KMS-11 (cell line): ENCODE measurements at regions not wholly inside any gene's neighbourhood (a gene's known extent, or its start where the extent isn't known, plus 50 kb on each side); places are given as distances from the start of the nearest gene placed in this dataset.

Experiments used
- H2AFZ ChIP-seq: fragments of 200-600 bp; sonication (generic); 2 replicates; pipeline ENCODE4 v1.6.1; 2016; ENCODE audit warnings: antibody characterized with exemption, mixed run types, low read depth
- H3K27ac ChIP-seq: fragments of 200-600 bp; sonication (generic); 2 replicates; pipeline ENCODE4 v1.6.1; 2016; ENCODE audit warnings: mild to moderate bottlenecking, mixed run types
- H3K27me3 ChIP-seq: fragments of 200-600 bp; sonication (generic); 2 replicates; pipeline ENCODE4 v1.6.1; 2017; ENCODE audit warnings: mild to moderate bottlenecking, low read depth, mixed run types, moderate library complexity; ENCODE audit not compliant: insufficient read depth
- H3K36me3 ChIP-seq: fragments of 200-600 bp; sonication (generic); 2 replicates; pipeline ENCODE4 v1.6.1; 2017; ENCODE audit warnings: mild to moderate bottlenecking, mixed run types; ENCODE audit not compliant: insufficient read depth
- H3K4me1 ChIP-seq: fragments of 200-600 bp; sonication (generic); 2 replicates; pipeline ENCODE4 v1.6.1; 2016; ENCODE audit warnings: mild to moderate bottlenecking, low read depth, mixed run types; ENCODE audit not compliant: poor library complexity, severe bottlenecking
- H3K4me2 ChIP-seq: fragments of 200-600 bp; sonication (generic); 2 replicates; pipeline ENCODE4 v1.7.0; 2016; ENCODE audit warnings: mild to moderate bottlenecking, mixed run types
- H3K4me3 ChIP-seq: fragments of 200-600 bp; sonication (generic); IDR thresholded peaks from 2 replicates; pipeline ENCODE4 v1.6.1; 2017; ENCODE audit warnings: low read depth, low read length, mixed read lengths; ENCODE audit not compliant: insufficient read depth
- H3K79me2 ChIP-seq: fragments of 200-600 bp; sonication (generic); 2 replicates; pipeline ENCODE4 v1.6.1; 2016; ENCODE audit warnings: low read depth, mixed run types; ENCODE audit not compliant: insufficient read depth
- H3K9ac ChIP-seq: fragments of 200-600 bp; sonication (generic); 2 replicates; pipeline ENCODE4 v1.6.1; 2016; ENCODE audit warnings: mild to moderate bottlenecking, mixed run types
- H4K20me1 ChIP-seq: fragments of 200-600 bp; sonication (generic); 2 replicates; pipeline ENCODE4 v1.6.1; 2016; ENCODE audit warnings: mild to moderate bottlenecking, mixed run types; ENCODE audit not compliant: insufficient read depth
- CTCF ChIP-seq: fragments of 200-600 bp; sonication (generic); conservative IDR thresholded peaks from 2 replicates; pipeline ENCODE4 v1.6.1; 2017; ENCODE audit warnings: low read depth, mild to moderate bottlenecking, antibody characterized with exemption, low read length, moderate library complexity, mixed read lengths

GRCh38 chr19:29106346-29106885, 106.5 kb downstream of the UQCRFS1 start:
- no peak overlapping the region for H3K9ac ChIP-seq
- no peaks in the 10 kb centered on the region for H3K79me2 ChIP-seq
- H3K36me3 ChIP-seq = no peaks in the 10 kb centered on the region
- H3K27me3 ChIP-seq = no peaks in the 10 kb centered on the region
- H3K27ac ChIP-seq = no peak overlapping the region
- no peak overlapping the region for H3K4me2 ChIP-seq
- no peak for TF ChIP-seq CTCF
- no peak overlapping the region for H2AFZ ChIP-seq
- no peak overlapping the region for H3K4me3 ChIP-seq
- no peaks in the 10 kb centered on the region for H3K4me1 ChIP-seq
- H4K20me1 ChIP-seq = no peaks in the 10 kb centered on the region

- Histone ChIP-seq H3K36me3 (no peaks in the 10 kb centered on the region), H3K79me2 (no peaks in the 10 kb centered on the region), H3K4me3 (no peak overlapping the region), H2AFZ (no peak overlapping the region), H3K9ac (no peak overlapping the region), H3K4me1 (no peaks in the 10 kb centered on the region), H3K27ac (no peak overlapping the region), H3K27me3 (no peaks in the 10 kb centered on the region), H4K20me1 (no peaks in the 10 kb centered on the region), H3K4me2 (no peak overlapping the region)
- TF ChIP-seq CTCF = no peak
These were observed 107.2 kb downstream of the UQCRFS1 start for GRCh38 chr19:29105629-29106292.

GRCh38 chr19:29104605-29105241, 108.2 kb downstream of the UQCRFS1 start:
- Histone ChIP-seq H3K36me3 (no peaks in the 10 kb centered on the region), H3K4me3 (no peak overlapping the region), H2AFZ (no peak overlapping the region), H3K4me1 (no peaks in the 10 kb centered on the region), H4K20me1 (no peaks in the 10 kb centered on the region), H3K27me3 (no peaks in the 10 kb centered on the region), H3K4me2 (no peak overlapping the region), H3K79me2 (no peaks in the 10 kb centered on the region), H3K9ac (no peak overlapping the region), H3K27ac (no peak overlapping the region)
- no peak for TF ChIP-seq CTCF

- no peak overlapping the region for H2AFZ ChIP-seq
- no peak overlapping the region for H3K9ac ChIP-seq
- no peak overlapping the region for H3K27ac ChIP-seq
- no peaks in the 10 kb centered on the region for H3K27me3 ChIP-seq
- H3K4me1 ChIP-seq = no peaks in the 10 kb centered on the region
- H3K36me3 ChIP-seq = no peaks in the 10 kb centered on the region
- no peak for TF ChIP-seq CTCF
- H3K4me2 ChIP-seq = no peak overlapping the region
- H3K4me3 ChIP-seq = no peak overlapping the region
- H3K79me2 ChIP-seq = no peaks in the 10 kb centered on the region
- H4K20me1 ChIP-seq = no peaks in the 10 kb centered on the region
These were observed 114.0 kb downstream of the UQCRFS1 start for GRCh38 chr19:29098863-29099481.
